SK-N-SH treated with all-trans-retinoic acid at 6 μM for 48 hours (cell line): ENCODE measurements at regions not wholly inside any gene's neighbourhood (a gene's known extent, or its start where the extent isn't known, plus 50 kb on each side); places are given as distances from the start of the nearest gene placed in this dataset.
"Not testable (repeated sequence)": the region's sequence is repeated elsewhere in the genome, so short reads cannot be mapped to it uniquely, and the experiment has no call there.

ENCODE experiments used
- ARNTL ChIP-seq: fragments of 450-650 bp; formaldehyde crosslinking; IDR thresholded peaks from 2 replicates; pipeline ENCODE4 v1.5.0; 2020; ENCODE audit warnings: low read depth, mild to moderate bottlenecking, moderate library complexity, borderline replicate concordance
- ESRRG ChIP-seq: fragments of 250-450 bp; sonication (Bioruptor Pico); IDR thresholded peaks from 2 replicates; pipeline ENCODE4 v1.6.1; 2021; ENCODE audit warnings: mild to moderate bottlenecking
- ISL1 ChIP-seq: fragments of 250-450 bp; sonication (Bioruptor Pico); IDR thresholded peaks from 2 replicates; pipeline ENCODE4 v2.1.2; 2022; ENCODE audit warnings: mild to moderate bottlenecking, moderate library complexity
- PPARA ChIP-seq: fragments of 250-450 bp; sonication (Bioruptor Pico); IDR thresholded peaks from 2 replicates; pipeline ENCODE4 v1.5.0; 2020; ENCODE audit warnings: mild to moderate bottlenecking, borderline replicate concordance
- TOX ChIP-seq: fragments of 250-450 bp; sonication (Bioruptor Pico); IDR thresholded peaks from 2 replicates; pipeline ENCODE4 v1.8.0; 2021; ENCODE audit warnings: mild to moderate bottlenecking, moderate library complexity, borderline replicate concordance
- ZFP3 ChIP-seq: fragments of 250-450 bp; sonication (Bioruptor Pico); IDR thresholded peaks from 2 replicates; pipeline ENCODE4 v1.5.0; 2020; ENCODE audit warnings: mild to moderate bottlenecking, moderate library complexity
- ZFP30 ChIP-seq: fragments of 450-650 bp; formaldehyde crosslinking; IDR thresholded peaks from 2 replicates; pipeline ENCODE4 v1.5.0; 2022; ENCODE audit warnings: mild to moderate bottlenecking, moderate library complexity
- TF ChIP-seq, protein P1 (sequence below): fragments of 250-450 bp; sonication (Bioruptor Pico); IDR thresholded peaks from 2 replicates; pipeline ENCODE4 v1.5.1; 2020; ENCODE audit warnings: low read depth, mild to moderate bottlenecking, moderate library complexity
- TF ChIP-seq, protein P2 (sequence below): fragments of 250-450 bp; sonication (Bioruptor Pico); IDR thresholded peaks from 2 replicates; pipeline ENCODE4 v1.8.0; 2020; ENCODE audit warnings: mild to moderate bottlenecking, moderate library complexity, borderline replicate concordance

DNA sequence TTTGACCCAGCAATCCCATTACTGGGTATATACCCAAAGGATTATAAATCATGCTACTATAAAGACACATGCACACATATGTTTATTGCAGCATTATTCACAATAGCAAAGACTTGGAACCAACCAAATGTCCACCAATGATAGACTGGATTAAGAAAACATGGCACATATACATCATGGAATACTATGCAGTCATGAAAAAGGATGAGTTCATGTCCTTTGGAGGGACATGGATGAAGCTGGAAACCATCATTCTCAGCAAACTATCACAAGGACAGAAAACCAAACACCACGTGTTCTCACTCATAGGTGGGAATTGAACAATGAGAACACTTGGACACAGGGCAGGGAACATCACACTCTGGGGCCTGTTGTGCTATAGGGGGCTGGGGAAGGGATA lies 326.9 kb downstream of the INSIG2 start:
- TF ChIP-seq ESRRG (CRISPR knock-in tag); ARNTL (CRISPR knock-in tag); ZFP3; PPARA; TOX (CRISPR knock-in tag); ISL1 (CRISPR knock-in tag); ZFP30 (CRISPR knock-in tag): not testable (repeated sequence)
- TF ChIP-seq, protein P1, sequence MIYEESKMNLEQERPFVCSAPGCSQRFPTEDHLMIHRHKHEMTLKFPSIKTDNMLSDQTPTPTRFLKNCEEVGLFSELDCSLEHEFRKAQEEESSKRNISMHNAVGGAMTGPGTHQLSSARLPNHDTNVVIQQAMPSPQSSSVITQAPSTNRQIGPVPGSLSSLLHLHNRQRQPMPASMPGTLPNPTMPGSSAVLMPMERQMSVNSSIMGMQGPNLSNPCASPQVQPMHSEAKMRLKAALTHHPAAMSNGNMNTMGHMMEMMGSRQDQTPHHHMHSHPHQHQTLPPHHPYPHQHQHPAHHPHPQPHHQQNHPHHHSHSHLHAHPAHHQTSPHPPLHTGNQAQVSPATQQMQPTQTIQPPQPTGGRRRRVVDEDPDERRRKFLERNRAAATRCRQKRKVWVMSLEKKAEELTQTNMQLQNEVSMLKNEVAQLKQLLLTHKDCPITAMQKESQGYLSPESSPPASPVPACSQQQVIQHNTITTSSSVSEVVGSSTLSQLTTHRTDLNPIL, result not testable (repeated sequence)
- TF ChIP-seq, protein P2, sequence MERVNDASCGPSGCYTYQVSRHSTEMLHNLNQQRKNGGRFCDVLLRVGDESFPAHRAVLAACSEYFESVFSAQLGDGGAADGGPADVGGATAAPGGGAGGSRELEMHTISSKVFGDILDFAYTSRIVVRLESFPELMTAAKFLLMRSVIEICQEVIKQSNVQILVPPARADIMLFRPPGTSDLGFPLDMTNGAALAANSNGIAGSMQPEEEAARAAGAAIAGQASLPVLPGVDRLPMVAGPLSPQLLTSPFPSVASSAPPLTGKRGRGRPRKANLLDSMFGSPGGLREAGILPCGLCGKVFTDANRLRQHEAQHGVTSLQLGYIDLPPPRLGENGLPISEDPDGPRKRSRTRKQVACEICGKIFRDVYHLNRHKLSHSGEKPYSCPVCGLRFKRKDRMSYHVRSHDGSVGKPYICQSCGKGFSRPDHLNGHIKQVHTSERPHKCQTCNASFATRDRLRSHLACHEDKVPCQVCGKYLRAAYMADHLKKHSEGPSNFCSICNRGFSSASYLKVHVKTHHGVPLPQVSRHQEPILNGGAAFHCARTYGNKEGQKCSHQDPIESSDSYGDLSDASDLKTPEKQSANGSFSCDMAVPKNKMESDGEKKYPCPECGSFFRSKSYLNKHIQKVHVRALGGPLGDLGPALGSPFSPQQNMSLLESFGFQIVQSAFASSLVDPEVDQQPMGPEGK (CRISPR knock-in tag), result not testable (repeated sequence)
